ENCODE measurements at regions not wholly inside any gene's neighbourhood (a gene's known extent, or its start where the extent isn't known, plus 50 kb on each side); places are given as distances from the start of the nearest gene placed in this dataset.
"Not testable (repeated sequence)": the region's sequence is repeated elsewhere in the genome, so short reads cannot be mapped to it uniquely, and the experiment has no call there.

GRCh38 chr7:142602183-142602582, 147.1 kb upstream of the PRSS1 start:
- no peak for DNase-seq

- no peak for DNase-seq
These were observed 151.0 kb upstream of the PRSS1 start for GRCh38 chr7:142598297-142598696.

DNA sequence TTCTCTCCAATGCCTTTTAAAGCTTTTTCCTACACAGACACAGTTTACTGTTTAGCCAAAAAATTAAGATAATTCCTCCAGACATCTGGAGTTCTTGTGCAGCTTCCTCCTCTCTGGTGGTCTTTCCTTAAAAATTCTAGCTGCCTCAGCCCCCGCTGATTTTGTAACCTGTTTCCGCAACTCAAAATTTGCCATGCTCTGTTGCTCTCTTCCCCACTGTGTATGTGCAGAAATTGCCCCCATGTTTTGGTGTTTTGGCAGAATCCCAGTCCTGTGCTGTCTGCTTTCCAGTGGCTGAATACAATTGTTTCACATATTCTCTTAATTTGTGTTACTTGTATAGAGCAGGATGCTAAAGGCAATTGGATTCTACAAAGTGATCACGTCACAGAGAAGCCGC, 151.7 kb upstream of the PRSS1 start:
- DNase-seq = no peak

GRCh38 chr7:142595816-142596516, 153.3 kb upstream of the PRSS1 start:
- DNase-seq = no peak

- no peak for DNase-seq
These were observed 155.2 kb upstream of the PRSS1 start for GRCh38 chr7:142594078-142594477.

DNA sequence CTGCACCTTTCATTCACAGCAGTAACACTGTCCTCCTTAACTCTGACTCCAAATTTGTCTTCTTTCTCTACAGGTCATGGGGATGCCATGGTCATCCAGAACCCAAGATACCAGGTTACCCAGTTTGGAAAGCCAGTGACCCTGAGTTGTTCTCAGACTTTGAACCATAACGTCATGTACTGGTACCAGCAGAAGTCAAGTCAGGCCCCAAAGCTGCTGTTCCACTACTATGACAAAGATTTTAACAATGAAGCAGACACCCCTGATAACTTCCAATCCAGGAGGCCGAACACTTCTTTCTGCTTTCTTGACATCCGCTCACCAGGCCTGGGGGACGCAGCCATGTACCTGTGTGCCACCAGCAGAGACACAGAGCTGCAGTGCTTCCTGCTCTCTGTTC, 156.2 kb upstream of the PRSS1 start:
- no peak for DNase-seq

DNA sequence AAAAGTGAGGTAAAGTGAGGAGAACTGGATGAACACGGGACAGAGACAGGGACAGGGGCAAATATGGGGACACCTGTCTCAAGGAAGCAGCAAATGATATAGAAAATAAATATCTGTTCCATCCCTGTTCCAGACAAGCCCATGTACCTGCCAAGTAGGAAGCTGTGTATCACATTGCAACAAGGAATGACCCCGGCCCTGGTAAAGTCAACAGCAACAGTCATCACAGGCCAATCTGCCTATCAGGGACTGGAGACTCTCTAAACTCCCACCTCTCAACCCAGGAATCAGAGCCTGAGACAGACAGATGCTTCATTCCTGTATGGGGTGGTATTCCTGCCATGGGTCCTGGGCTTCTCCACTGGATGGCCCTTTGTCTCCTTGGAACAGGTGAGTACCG, 156.6 kb upstream of the PRSS1 start:
- no peak for DNase-seq

DNA sequence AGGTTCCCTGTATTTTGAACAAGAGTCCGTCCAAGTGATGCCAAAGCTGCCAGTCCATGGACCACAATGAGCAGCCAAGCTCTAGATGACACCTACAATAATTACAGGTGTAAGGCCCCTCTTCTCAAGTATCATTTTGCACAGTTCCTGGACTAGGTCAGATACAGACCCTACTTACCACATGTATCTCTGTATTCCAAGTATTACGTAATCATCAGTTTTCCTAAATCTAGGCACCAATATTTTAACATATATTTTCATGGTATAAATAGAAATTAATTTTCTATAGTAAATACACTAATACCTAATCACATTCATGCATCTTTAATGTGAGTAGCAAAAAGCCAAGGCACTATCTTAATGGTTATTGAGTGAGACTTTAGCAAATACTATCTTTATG, 157.0 kb upstream of the PRSS1 start:
- DNase-seq = no peak

DNA sequence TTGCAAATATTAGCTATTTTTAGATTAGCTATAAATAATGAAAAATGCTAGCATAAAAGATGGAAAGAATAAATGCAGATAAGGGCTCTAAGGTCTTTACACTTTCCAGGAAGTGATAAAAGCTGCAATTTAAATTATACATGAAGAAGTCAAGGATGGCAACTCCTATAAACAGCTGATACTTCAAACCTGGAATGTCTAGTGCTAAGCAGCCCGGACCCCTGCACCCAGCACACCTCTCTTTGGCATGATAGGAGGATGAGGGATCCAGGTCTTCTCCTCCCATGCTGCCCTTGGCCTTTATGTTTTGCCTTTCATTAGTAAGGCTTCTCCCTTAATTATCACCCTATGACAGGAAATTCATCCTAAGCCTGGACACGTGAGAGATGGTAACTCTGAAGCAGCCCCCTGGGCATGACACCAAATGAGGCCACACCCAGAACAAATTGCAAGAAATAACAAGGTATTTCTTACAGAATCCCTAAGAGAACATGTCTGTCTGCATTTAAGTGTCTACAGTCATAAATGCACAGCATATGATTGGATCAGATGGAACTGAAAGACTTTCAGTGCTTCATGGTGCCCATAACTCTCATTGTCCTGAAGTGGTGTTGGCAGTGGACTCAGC, 158.3 kb upstream of the PRSS1 start:
- DNase-seq = no peak

DNA sequence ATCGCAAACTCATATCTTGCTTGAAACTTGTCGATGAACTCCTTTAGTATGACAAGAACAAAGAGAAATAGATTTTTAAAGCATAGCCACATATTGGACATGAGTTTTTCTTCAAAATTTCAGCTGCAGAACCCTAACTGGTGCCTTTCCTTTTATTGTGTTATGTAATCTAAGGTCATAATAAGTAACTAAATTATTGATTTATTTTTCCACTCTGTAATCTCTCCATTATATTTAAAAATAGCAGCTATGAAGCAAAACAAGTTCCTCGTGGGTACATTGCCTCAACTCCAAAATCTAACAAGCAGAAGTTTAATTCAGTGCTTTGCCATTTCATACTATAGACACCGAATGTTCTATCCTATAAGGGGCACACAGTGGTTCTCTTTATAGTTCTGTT, 159.2 kb upstream of the PRSS1 start:
- DNase-seq = no peak

DNA sequence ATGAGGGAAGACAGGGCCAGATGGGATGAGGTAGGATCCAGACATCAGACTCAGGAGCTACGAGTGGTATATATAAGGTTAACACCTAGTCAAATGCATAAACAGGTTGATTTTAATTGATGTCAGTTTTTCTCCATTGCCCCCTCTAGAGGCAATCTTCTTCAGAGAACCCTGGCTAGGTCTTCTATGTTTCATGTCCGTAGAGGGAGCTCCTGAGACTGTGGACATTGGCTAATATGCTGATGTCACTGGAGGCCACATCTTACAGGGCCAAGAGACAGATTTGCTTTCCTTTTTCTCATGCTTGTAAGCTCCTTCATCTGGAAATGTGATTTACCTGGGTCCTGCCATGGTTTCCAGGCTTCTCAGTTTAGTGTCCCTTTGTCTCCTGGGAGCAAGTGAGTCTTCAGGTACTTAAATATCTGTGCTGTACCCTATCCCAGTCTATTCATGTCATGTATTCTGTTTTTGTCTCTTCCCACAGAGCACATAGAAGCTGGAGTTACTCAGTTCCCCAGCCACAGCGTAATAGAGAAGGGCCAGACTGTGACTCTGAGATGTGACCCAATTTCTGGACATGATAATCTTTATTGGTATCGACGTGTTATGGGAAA, 161.6 kb upstream of the PRSS1 start:
- DNase-seq = no peak

DNA sequence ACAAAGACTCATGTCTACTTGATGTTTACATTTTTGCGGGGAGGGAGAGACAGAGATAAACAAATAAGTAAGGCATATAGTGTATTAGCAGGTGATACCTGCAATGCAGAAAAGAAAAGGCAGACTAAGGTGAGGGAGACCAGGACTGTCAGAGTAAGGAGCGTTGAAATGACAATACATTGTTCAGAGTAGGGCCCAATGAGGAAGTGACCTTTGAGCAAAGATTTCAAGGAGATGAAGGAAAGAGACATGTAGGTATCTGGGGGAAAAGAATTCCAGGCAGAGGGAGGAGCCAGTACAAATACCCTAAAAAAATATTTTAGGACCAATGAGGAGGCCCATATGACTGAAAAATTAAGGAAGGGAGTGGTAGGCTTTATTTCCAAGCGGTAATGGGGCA, 162.7 kb upstream of the PRSS1 start:
- no peak for DNase-seq

DNA sequence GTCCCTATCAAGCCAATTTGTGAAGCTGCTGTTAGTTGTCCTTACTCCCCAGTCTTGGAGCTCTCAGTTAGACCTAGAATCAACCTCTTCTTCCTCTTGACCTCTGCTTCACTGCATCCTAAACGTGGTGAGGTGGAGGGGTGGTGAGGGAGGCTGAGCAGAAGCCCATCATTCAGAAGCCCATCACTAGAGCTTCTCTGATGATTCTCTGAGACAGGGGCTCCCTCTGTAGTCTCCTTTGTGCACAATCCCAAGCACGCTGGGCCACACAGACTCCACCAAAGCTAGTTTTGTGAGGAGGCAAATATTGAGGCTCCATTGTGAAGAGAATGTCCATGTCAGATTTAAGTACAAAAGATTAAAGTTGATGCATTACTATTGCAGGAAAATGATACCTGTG, 163.8 kb upstream of the PRSS1 start:
- no peak for DNase-seq

- no peak for DNase-seq
These were observed 164.5 kb upstream of the PRSS1 start for GRCh38 chr7:142584765-142585164.

- no peak for DNase-seq
These were observed 165.8 kb upstream of the PRSS1 start for GRCh38 chr7:142583446-142583845.

- DNase-seq = no peak
These were observed 166.9 kb upstream of the PRSS1 start for GRCh38 chr7:142582351-142582750.

DNA sequence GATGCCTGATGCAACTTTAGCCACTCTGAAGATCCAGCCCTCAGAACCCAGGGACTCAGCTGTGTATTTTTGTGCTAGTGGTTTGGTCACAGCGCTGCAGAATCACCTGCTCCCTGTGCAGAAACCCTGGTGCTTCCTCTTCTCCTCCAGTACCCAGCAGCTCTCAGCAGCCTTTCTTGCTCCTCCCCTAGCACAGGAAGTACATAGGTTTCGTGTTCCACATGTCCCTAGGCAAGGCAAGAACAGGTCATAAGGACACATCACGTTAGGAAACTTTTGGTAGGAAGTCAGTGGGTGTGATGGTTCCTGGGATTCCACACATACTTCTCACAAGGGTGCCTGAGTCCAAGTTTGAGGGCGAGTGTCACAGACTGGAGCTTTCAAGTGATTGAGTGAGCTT, 167.9 kb upstream of the PRSS1 start:
- no peak for DNase-seq

DNA sequence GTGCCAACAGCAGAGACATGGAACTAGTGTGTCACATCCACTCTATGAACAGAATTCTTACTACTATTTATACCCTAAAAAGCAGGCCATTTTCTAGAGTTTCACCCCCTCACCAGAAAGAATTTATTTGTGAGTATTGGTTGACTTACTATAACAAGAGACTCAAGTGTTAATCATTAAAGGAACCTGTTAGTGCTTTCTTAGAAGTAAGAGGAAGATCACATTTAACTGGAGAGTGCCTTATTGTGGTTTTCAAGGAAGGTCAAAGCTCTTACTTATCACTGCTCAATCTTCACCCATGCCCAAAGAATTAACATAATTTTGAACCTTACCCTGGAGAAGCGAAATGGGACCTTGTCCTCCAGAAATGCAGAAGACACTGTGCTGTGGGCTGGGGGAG, 169.3 kb upstream of the PRSS1 start:
- no peak for DNase-seq

- DNase-seq = not testable (repeated sequence)
These were observed 173.9 kb upstream of the PRSS1 start for GRCh38 chr7:142575351-142575750.

- DNase-seq = no peak
These were observed 177.7 kb upstream of the PRSS1 start for GRCh38 chr7:142571581-142571980.

DNA sequence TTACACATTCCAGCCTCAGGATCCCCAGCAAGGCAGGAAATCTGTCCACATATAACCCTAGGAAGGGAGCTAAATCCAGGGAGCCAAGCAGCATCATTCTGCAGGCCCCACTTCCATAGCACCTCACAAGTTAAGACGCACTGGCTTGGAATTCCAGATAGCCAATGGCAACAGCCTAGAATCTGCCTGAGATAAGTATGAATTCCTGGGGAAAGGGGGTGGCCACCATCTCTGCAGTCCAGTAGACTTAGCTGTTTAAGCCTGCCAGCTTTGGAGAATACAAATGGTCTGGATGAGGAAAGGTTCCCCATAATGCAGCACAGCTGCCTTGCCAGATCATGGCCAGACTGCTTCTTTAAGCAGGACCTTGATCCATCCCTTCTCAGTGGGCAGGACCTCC, 179.4 kb upstream of the PRSS1 start:
- no peak for DNase-seq

DNA sequence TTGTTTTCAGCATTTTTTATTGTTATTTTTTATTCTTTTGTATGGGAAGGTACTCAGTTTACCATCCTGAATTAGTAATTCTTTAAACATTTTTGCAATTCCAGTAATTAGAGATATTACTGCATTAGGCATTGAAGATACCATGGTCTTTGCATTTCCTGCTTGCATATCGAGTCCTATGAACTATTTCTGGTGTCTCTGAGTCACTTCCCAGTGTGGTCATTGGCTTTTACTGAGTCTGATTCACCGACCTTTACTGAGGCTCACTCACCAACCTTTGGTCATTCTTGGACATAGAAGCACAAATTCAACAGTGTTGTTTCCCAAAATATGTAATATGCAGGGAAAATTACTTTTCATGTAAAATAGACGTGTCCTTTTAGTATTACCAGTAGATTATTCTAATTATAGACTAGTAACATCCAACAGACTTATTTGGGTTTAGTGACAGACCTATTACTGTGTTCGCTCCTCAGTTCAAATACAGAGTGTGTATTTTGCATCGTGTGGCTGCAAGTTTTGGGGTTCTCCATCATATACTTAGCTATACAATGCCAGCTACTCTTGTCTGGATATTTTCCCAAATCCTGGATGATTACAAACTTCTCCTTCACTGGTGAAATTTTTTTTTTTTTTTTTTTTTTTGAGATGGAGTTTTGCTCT, 180.7 kb upstream of the PRSS1 start:
- DNase-seq = no peak

- no peak for DNase-seq
These were observed 181.8 kb upstream of the PRSS1 start for GRCh38 chr7:142567201-142568075.
